ENCODE measurements at regions not wholly inside any gene's neighbourhood (a gene's known extent, or its start where the extent isn't known, plus 50 kb on each side); places are given as distances from the start of the nearest gene placed in this dataset.

GRCh38 chr10:30219971-30220751, 128.9 kb downstream of the MTPAP start:
- no peak for DNase-seq (ENCODE audit: low read depth, low spot score)
- no peak overlapping the region for H3K4me3 ChIP-seq (ENCODE audit: low read depth, low read length)
- no peak for TF ChIP-seq CTCF (IDR thresholded peaks at IDR 0.05; ENCODE audit: low read depth, low read length)
- in situ Hi-C loops (cut with HindIII; ENCODE audit: low sequenced_read_pairs), result no loop called here

GRCh38 chr10:30216821-30217220, 132.3 kb downstream of the MTPAP start:
- in situ Hi-C loops (cut with HindIII; ENCODE audit: low sequenced_read_pairs), result no loop called here
- no peak for TF ChIP-seq CTCF (IDR thresholded peaks at IDR 0.05; ENCODE audit: low read depth, low read length)
- DNase-seq (ENCODE audit: low read depth, low spot score), result no peak
- H3K4me3 ChIP-seq (ENCODE audit: low read depth, low read length), result no peak overlapping the region

GRCh38 chr10:30215623-30216022, 133.5 kb downstream of the MTPAP start:
- DNase-seq (ENCODE audit: low read depth, low spot score), result peak; percentile 36
- no peak for TF ChIP-seq CTCF (IDR thresholded peaks at IDR 0.05; ENCODE audit: low read depth, low read length)
- no peak overlapping the region for H3K4me3 ChIP-seq (ENCODE audit: low read depth, low read length)
- in situ Hi-C loops (cut with HindIII; ENCODE audit: low sequenced_read_pairs), result no loop called here

GRCh38 chr10:30215141-30215540, 133.9 kb downstream of the MTPAP start:
- no peak overlapping the region for H3K4me3 ChIP-seq (ENCODE audit: low read depth, low read length)
- in situ Hi-C loops (cut with HindIII; ENCODE audit: low sequenced_read_pairs), result no loop called here
- peak; percentile 2 for DNase-seq (ENCODE audit: low read depth, low spot score)
- no peak for TF ChIP-seq CTCF (IDR thresholded peaks at IDR 0.05; ENCODE audit: low read depth, low read length)

- H3K4me3 ChIP-seq (ENCODE audit: low read depth, low read length), result no peak overlapping the region
- DNase-seq (ENCODE audit: low read depth, low spot score), result no peak
- no peak for TF ChIP-seq CTCF (IDR thresholded peaks at IDR 0.05; ENCODE audit: low read depth, low read length)
- in situ Hi-C loops (cut with HindIII; ENCODE audit: low sequenced_read_pairs), result no loop called here
These were observed 138.8 kb downstream of the MTPAP start for GRCh38 chr10:30210296-30210695.

- TF ChIP-seq CTCF (IDR thresholded peaks at IDR 0.05; ENCODE audit: low read depth, low read length), result no peak
- H3K4me3 ChIP-seq (ENCODE audit: low read depth, low read length), result no peak overlapping the region
- in situ Hi-C loops (cut with HindIII; ENCODE audit: low sequenced_read_pairs), result no loop called here
- no peak for DNase-seq (ENCODE audit: low read depth, low spot score)
These were observed 140.7 kb downstream of the MTPAP start for GRCh38 chr10:30208330-30208729.
